H1 (cell line): ENCODE measurements at regions not wholly inside any gene's neighbourhood (a gene's known extent, or its start where the extent isn't known, plus 50 kb on each side); places are given as distances from the start of the nearest gene placed in this dataset.

Experiments used
- CTCF ChIA-PET: fragments of 300-600 bp; sonication (Branson Sonifier 250); formaldehyde crosslinking; loops from one replicate; lab custom pipeline; 2021; ENCODE audit not compliant: partially characterized antibody; lab: Charles Lee
- POLR2A ChIA-PET: fragments of 300-600 bp; sonication (Branson Sonifier 250); formaldehyde crosslinking; loops from one replicate; lab custom pipeline; 2021; ENCODE audit warnings: inconsistent platforms; ENCODE audit not compliant: partially characterized antibody; lab: Charles Lee
- DNase-seq, 2 experiments: peaks; one replicate each; pipeline versions ENCODE4 v3.0.0 to v3.0.0-alpha.2; 2010 to 2022; ENCODE audit warnings: low spot score in 2 of 2, low read depth in 1 of 2, mixed read lengths in 1 of 2
- FAIRE-seq: peaks from 2 replicates; lab custom pipeline; 2011; peaks lifted over from hg19 to GRCh38; lab: Jason Lieb, UNC
- H2AFZ ChIP-seq: 2 replicates; pipeline ENCODE4 v1.8.1; 2012; ENCODE audit warnings: low read length, inconsistent platforms
- H2AK5ac ChIP-seq: 2 replicates; pipeline ENCODE4 v1.6.1; 2013; ENCODE audit warnings: low read depth, low read length
- H2BK120ac ChIP-seq: replicated peaks from 2 replicates; pipeline ENCODE3; 2013; ENCODE audit warnings: low read depth, low read length, inconsistent platforms
- H2BK12ac ChIP-seq: 2 replicates; pipeline ENCODE4 v1.6.1; 2013; ENCODE audit warnings: low read depth, low read length
- H2BK15ac ChIP-seq: 2 replicates; pipeline ENCODE4 v1.6.1; 2013; ENCODE audit warnings: low read length
- H2BK20ac ChIP-seq: 2 replicates; pipeline ENCODE4 v1.6.1; 2013; ENCODE audit warnings: low read length
- H2BK5ac ChIP-seq: 2 replicates; pipeline ENCODE4 v1.6.1; 2013; ENCODE audit warnings: low read depth, low read length
- H3K14ac ChIP-seq: 2 replicates; pipeline ENCODE4 v1.6.1; 2013; ENCODE audit warnings: inconsistent platforms; ENCODE audit not compliant: insufficient read length
- H3K18ac ChIP-seq: 2 replicates; pipeline ENCODE4 v1.6.1; 2013; ENCODE audit warnings: low read length; ENCODE audit errors: extremely low read depth
- H3K23ac ChIP-seq: 2 replicates; pipeline ENCODE4 v1.6.1; 2013; ENCODE audit warnings: inconsistent platforms; ENCODE audit not compliant: insufficient read length
- H3K23me2 ChIP-seq: 2 replicates; pipeline ENCODE4 v1.6.1; 2013; ENCODE audit warnings: low read depth, low read length
- H3K27ac ChIP-seq: 2 replicates; pipeline ENCODE4 v1.6.1; 2011; ENCODE audit warnings: low read depth, low read length, inconsistent platforms
- H3K27me3 ChIP-seq, 4 experiments: replicated peaks in 1 of 4; 1 replicate in 1 of 4; 2 replicates in 3 of 4; pipeline versions ENCODE4 v1.6.1 to v1.8.1; 2011 to 2013; ENCODE audit warnings: low read length in 3 of 4, mild to moderate bottlenecking in 3 of 4, inconsistent platforms in 2 of 4, mixed read lengths in 2 of 4, moderate library complexity in 1 of 4; ENCODE audit not compliant: control insufficient read depth in 3 of 4, insufficient read depth in 3 of 4; ENCODE audit errors: extremely low read depth in 1 of 4
- H3K36me3 ChIP-seq, 4 experiments: 2 replicates each; pipeline versions ENCODE4 v1.6.1 to v1.8.1; 2011 to 2013; ENCODE audit warnings: mild to moderate bottlenecking in 4 of 4, low read length in 3 of 4, moderate library complexity in 2 of 4, control low read depth in 1 of 4, inconsistent platforms in 1 of 4; ENCODE audit not compliant: insufficient read depth in 4 of 4, control insufficient read depth in 2 of 4
- H3K4ac ChIP-seq: replicated peaks from 2 replicates; pipeline ENCODE3; 2013; ENCODE audit warnings: low read length, low read depth, mixed read lengths, inconsistent platforms; ENCODE audit not compliant: insufficient read length
- H3K4me1 ChIP-seq, 4 experiments: replicated peaks in 1 of 4; 1 replicate in 1 of 4; 2 replicates in 3 of 4; pipeline versions ENCODE4 v1.6.1 to v1.8.1; 2011 to 2013; ENCODE audit warnings: low read length in 3 of 4, inconsistent platforms in 2 of 4, mixed read lengths in 1 of 4; ENCODE audit not compliant: insufficient read depth in 4 of 4, control insufficient read depth in 3 of 4
- H3K4me2 ChIP-seq, 2 experiments: 2 replicates each; pipeline versions ENCODE4 v1.6.1 to v1.8.1; 2011 to 2013; ENCODE audit warnings: low read depth in 2 of 2, low read length in 2 of 2, control low read depth in 1 of 2, inconsistent platforms in 1 of 2, mild to moderate bottlenecking in 1 of 2; ENCODE audit not compliant: insufficient read depth in 1 of 2
- H3K4me3 ChIP-seq, 4 experiments: fragments of 200-600, 300-600 bp in 1 of 4; sonication (generic), shearing (Covaris generic), sonication (Bioruptor Twin) in 1 of 4; 2 replicates each; pipeline versions ENCODE4 v1.5.1 to v1.8.1; 2011 to 2016; ENCODE audit warnings: low read length in 4 of 4, low read depth in 3 of 4, control low read depth in 2 of 4, inconsistent platforms in 2 of 4, mild to moderate bottlenecking in 2 of 4, mixed read lengths in 1 of 4, moderate library complexity in 1 of 4; ENCODE audit not compliant: insufficient read depth in 2 of 4; ENCODE audit errors: extremely low read depth in 1 of 4
- H3K56ac ChIP-seq: replicated peaks from 2 replicates; pipeline ENCODE3; 2013; ENCODE audit warnings: low read depth, mild to moderate bottlenecking, mixed read lengths, low read length, inconsistent platforms; ENCODE audit not compliant: insufficient read length
- H3K79me1 ChIP-seq: 2 replicates; pipeline ENCODE4 v1.6.1; 2013; ENCODE audit warnings: low read depth, low read length, control low read depth
- H3K79me2 ChIP-seq, 2 experiments: 2 replicates each; pipeline versions ENCODE4 v1.6.1 to v1.8.1; 2012 to 2013; ENCODE audit warnings: low read length in 2 of 2, mild to moderate bottlenecking in 2 of 2, inconsistent platforms in 1 of 2; ENCODE audit not compliant: insufficient read depth in 2 of 2, control insufficient read depth in 1 of 2
- H3K9ac ChIP-seq, 4 experiments: replicated peaks in 1 of 4; 1 replicate in 1 of 4; 2 replicates in 3 of 4; pipeline versions ENCODE4 v1.6.1 to v1.8.1; 2011 to 2013; ENCODE audit warnings: low read depth in 3 of 4, low read length in 3 of 4, control low read depth in 2 of 4, mild to moderate bottlenecking in 2 of 4, moderate library complexity in 2 of 4, inconsistent platforms in 1 of 4; ENCODE audit errors: extremely low read depth in 1 of 4
- H3K9me3 ChIP-seq, 2 experiments: 2 replicates each; pipeline versions ENCODE4 v1.6.1 to v1.8.1; 2012 to 2013; ENCODE audit warnings: mild to moderate bottlenecking in 2 of 2, moderate library complexity in 2 of 2, control low read depth in 1 of 2, inconsistent platforms in 1 of 2, low read depth in 1 of 2, low read length in 1 of 2, mixed read lengths in 1 of 2; ENCODE audit not compliant: insufficient read depth in 2 of 2
- H4K20me1 ChIP-seq, 2 experiments: replicated peaks in 1 of 2; 2 replicates each; pipeline versions ENCODE3 to v1.8.1; 2011 to 2013; ENCODE audit warnings: inconsistent platforms in 2 of 2, low read length in 2 of 2, mild to moderate bottlenecking in 1 of 2; ENCODE audit not compliant: insufficient read depth in 2 of 2, control insufficient read depth in 1 of 2
- H4K5ac ChIP-seq: 2 replicates; pipeline ENCODE4 v1.6.1; 2013; ENCODE audit warnings: low read length, low read depth, mixed read lengths, inconsistent platforms; ENCODE audit not compliant: insufficient read length
- H4K8ac ChIP-seq: 2 replicates; pipeline ENCODE4 v1.8.0; 2013; ENCODE audit warnings: mild to moderate bottlenecking, moderate library complexity, low read length, inconsistent platforms; ENCODE audit not compliant: insufficient read depth; ENCODE audit errors: extremely low read depth
- H4K91ac ChIP-seq: replicated peaks from 2 replicates; pipeline ENCODE3; 2013; ENCODE audit warnings: low read length, mixed read lengths, inconsistent platforms; ENCODE audit not compliant: insufficient read length
- CHD2 ChIP-seq: IDR thresholded peaks from 2 replicates; pipeline ENCODE4 v1.6.1; 2012; ENCODE audit warnings: low read length, improper control_type of control experiment
- EP300 ChIP-seq, 2 experiments: IDR thresholded peaks; 1 replicate in 1 of 2; 2 replicates in 1 of 2; pipeline ENCODE4 v1.6.1; 2011 to 2012; ENCODE audit warnings: low read depth in 2 of 2, low read length in 2 of 2, mild to moderate bottlenecking in 2 of 2, borderline replicate concordance in 1 of 2, inconsistent platforms in 1 of 2, moderate library complexity in 1 of 2
- HDAC2 ChIP-seq, 2 experiments: fragments of 300-600 bp in 1 of 2; sonication (generic) in 1 of 2; IDR thresholded peaks; 2 replicates each; pipeline ENCODE4 v1.6.1; 2011 to 2012; ENCODE audit warnings: low read depth in 2 of 2, low read length in 2 of 2, mild to moderate bottlenecking in 2 of 2, moderate library complexity in 2 of 2, borderline replicate concordance in 1 of 2, inconsistent platforms in 1 of 2
- KDM1A ChIP-seq: fragments of 200-600, 300-600 bp; sonication (generic); IDR thresholded peaks from 2 replicates; pipeline ENCODE4 v1.7.1; 2016; ENCODE audit warnings: mild to moderate bottlenecking, low read length, borderline replicate concordance
- MAFK ChIP-seq: IDR thresholded peaks from 2 replicates; pipeline ENCODE4 v1.6.1; 2012; ENCODE audit warnings: low read depth, mild to moderate bottlenecking, improper control_type of control experiment, low read length
- NANOG ChIP-seq: IDR thresholded peaks from 2 replicates; pipeline ENCODE4 v1.6.1; 2011; ENCODE audit warnings: low read length, low read depth, mild to moderate bottlenecking, inconsistent platforms; ENCODE audit not compliant: insufficient read depth, poor library complexity, severe bottlenecking
- SP2 ChIP-seq: IDR thresholded peaks from 2 replicates; pipeline ENCODE4 v1.6.1; 2012; ENCODE audit warnings: mild to moderate bottlenecking, low read length, inconsistent platforms
- WGBS, 2 experiments: shearing (Covaris generic) in 1 of 2; methylation state at CpG; one replicate each; pipeline versions ENCODE4 v1.1.6 to v1.1.7; 2013 to 2015; ENCODE audit warnings: low lambda C conversion rate in 2 of 2, mixed read lengths in 2 of 2, inconsistent platforms in 1 of 2, low coverage in 1 of 2, missing lambda C conversion rate in 1 of 2; ENCODE audit not compliant: insufficient replicate concordance in 2 of 2, insufficient coverage in 1 of 2, insufficient read length in 1 of 2; ENCODE audit errors: extremely low coverage in 1 of 2, missing lambda C conversion rate in 1 of 2; 5-methylcytosine and 5-hydroxymethylcytosine counted together
- TF ChIP-seq, protein P1 (sequence below): IDR thresholded peaks from 2 replicates; pipeline ENCODE4 v1.6.1; 2012; ENCODE audit warnings: low read length, inconsistent platforms

GRCh38 chr4:3829211-3829955 lies 63.2 kb downstream of the ADRA2C start:
- no peak overlapping the region for H2BK120ac ChIP-seq
- peak overlapping the region in 1 of 2 experiments; percentile 13; a peak in 1 of 4 replicates for H3K4me2 ChIP-seq
- H4K5ac ChIP-seq: no peak overlapping the region
- peak overlapping the region; percentile 80; the same call in 1 of the 2 replicates for H2BK20ac ChIP-seq
- no peaks in the 10 kb centered on the region for H3K79me1 ChIP-seq
- peak overlapping the region; percentile 96 for H3K18ac ChIP-seq
- no peak overlapping the region for H2AFZ ChIP-seq
- no peaks in the 10 kb centered on the region for H3K79me2 ChIP-seq
- H4K20me1 ChIP-seq: no peaks in the 10 kb centered on the region
- H2BK5ac ChIP-seq: 0 out of 2 replicates have a peak overlapping the region, but pooled peaks have one; percentile 10
- CTCF ChIA-PET: interaction anchor here (0.8 to 9.1 kb wide), 8 partner anchors 15 to 257 kb away, joined by 3 to 37 read pairs (median 4); partner anchors contain the start of gene ADRA2C
- H3K4me3 ChIP-seq: no peak overlapping the region
- no peak for DNase-seq
- no peak overlapping the region for H2AK5ac ChIP-seq
- WGBS, 2 experiments: 93% methylated on average over 20 of the region's 20 CpGs; no CpG with 5 or more reads in 1 of the 2 experiments
- no peak overlapping the region for H3K56ac ChIP-seq
- FAIRE-seq: no peak
- H3K23me2 ChIP-seq: no peaks in the 10 kb centered on the region; the same call in 1 of the 2 replicates
- no peaks in the 10 kb centered on the region; a peak in 2 of 7 replicates for H3K27me3 ChIP-seq
- peak overlapping the region; percentile 84 for H4K91ac ChIP-seq
- no peak overlapping the region; the same call in 1 of the 2 replicates for H4K8ac ChIP-seq
- peaks cover 0 to 26% (median 21%) of the 10 kb centered on the region in 4 experiments; a peak in 6 of 7 replicates for H3K4me1 ChIP-seq
- H3K27ac ChIP-seq: no peak overlapping the region
- H2BK15ac ChIP-seq: peak overlapping the region; percentile 88
- H3K23ac ChIP-seq: no peak overlapping the region
- POLR2A ChIA-PET: interaction anchor here (1.7 kb wide), 1 partner anchor 28 kb away, joined by 4 read pairs; no protein-coding TSS in a partner anchor
- no peak overlapping the region for H3K14ac ChIP-seq
- H2BK12ac ChIP-seq: peak overlapping the region; percentile 4; the same call in 1 of the 2 replicates
- no peak overlapping the region for H3K9ac ChIP-seq
- no peaks in the 10 kb centered on the region for H3K36me3 ChIP-seq
- peak overlapping the region; percentile 84 for H3K4ac ChIP-seq
- no peaks in the 10 kb centered on the region for H3K9me3 ChIP-seq
- TF ChIP-seq, protein P1, sequence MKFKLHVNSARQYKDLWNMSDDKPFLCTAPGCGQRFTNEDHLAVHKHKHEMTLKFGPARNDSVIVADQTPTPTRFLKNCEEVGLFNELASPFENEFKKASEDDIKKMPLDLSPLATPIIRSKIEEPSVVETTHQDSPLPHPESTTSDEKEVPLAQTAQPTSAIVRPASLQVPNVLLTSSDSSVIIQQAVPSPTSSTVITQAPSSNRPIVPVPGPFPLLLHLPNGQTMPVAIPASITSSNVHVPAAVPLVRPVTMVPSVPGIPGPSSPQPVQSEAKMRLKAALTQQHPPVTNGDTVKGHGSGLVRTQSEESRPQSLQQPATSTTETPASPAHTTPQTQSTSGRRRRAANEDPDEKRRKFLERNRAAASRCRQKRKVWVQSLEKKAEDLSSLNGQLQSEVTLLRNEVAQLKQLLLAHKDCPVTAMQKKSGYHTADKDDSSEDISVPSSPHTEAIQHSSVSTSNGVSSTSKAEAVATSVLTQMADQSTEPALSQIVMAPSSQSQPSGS: no peak
- TF ChIP-seq HDAC2 (IDR thresholded peaks at IDR 0.05; ENCODE audit: borderline replicate concordance in 1 of 2, low read depth in 2 of 2, low read length in 2 of 2): no peak
- TF ChIP-seq NANOG: no peak
- TF ChIP-seq SP2: no peak
- TF ChIP-seq EP300 (IDR thresholded peaks at IDR 0.05; ENCODE audit: borderline replicate concordance in 1 of 2, low read depth in 2 of 2, low read length in 2 of 2): no peak
- no peak for TF ChIP-seq CHD2
- no peak for TF ChIP-seq MAFK
- no peak for TF ChIP-seq KDM1A
